ENCODE measurements at regions not wholly inside any gene's neighbourhood (a gene's known extent, or its start where the extent isn't known, plus 50 kb on each side); places are given as distances from the start of the nearest gene placed in this dataset.
A peak's percentile ranks its signal among the peaks of the same experiment; 100 is the strongest.

DNA sequence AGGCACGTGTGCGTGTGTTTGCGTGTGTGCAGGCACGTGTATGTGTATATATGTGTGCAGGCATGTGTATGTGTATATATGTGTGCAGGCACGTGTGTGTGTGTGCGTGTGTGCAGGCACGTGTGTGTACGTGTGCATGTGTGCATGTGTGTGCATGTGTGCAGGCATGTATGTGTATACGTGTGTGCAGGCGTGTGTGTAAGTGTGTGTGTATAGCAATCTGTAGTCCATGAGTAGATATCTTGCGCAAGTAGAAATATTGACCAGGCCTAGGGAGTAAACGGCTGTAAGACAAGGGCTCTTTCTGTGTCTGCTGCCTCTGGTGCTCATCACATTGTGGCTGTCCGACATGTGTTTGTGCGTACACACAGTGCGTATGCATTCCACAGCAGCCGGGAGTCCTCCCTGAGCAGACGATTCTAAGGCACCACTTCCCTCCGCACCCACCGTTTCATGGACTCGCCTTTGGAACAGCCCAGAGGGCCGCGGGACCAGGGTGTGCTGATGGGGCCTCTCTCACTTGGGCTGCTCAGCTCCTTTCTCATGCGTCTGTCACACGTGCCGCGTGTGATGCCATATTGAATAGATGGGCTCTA, 167.6 kb downstream of the ERMARD start:
- POLR2A ChIA-PET (ENCODE audit: partially characterized antibody): no interaction called here
- Histone ChIP-seq H3K27me3 (replicated peaks in 1 of 4; ENCODE audit: control insufficient read depth in 3 of 4, extremely low read depth in 1 of 4, insufficient read depth in 3 of 4, low read length in 3 of 4) (no peaks in the 10 kb centered on the region), H4K8ac (ENCODE audit: extremely low read depth, insufficient read depth, low read length) (no peak overlapping the region), H2BK15ac (ENCODE audit: low read length) (0 out of 2 replicates have a peak overlapping the region, but pooled peaks have one; percentile 99), H2BK20ac (ENCODE audit: low read length) (0 out of 2 replicates have a peak overlapping the region, but pooled peaks have one; percentile 61), H3K36me3 (ENCODE audit: control insufficient read depth in 2 of 4, insufficient read depth in 4 of 4, low read length in 3 of 4) (no peaks in the 10 kb centered on the region; a peak in 1 of 8 replicates), H4K5ac (ENCODE audit: insufficient read length, low read depth, low read length) (no peak overlapping the region), H2BK12ac (ENCODE audit: low read depth, low read length) (peak overlapping the region; percentile 60; the same call in 1 of the 2 replicates), H4K91ac (replicated peaks; ENCODE audit: insufficient read length, low read length) (peak overlapping the region; percentile 89), H3K4me3 (ENCODE audit: extremely low read depth in 1 of 4, insufficient read depth in 2 of 4, low read depth in 3 of 4, low read length in 4 of 4) (no peak overlapping the region), H3K23ac (ENCODE audit: insufficient read length) (no peak overlapping the region), H3K27ac (ENCODE audit: low read depth, low read length) (no peak overlapping the region), H2AK5ac (ENCODE audit: low read depth, low read length) (peak overlapping the region; percentile 65), H3K4me1 (replicated peaks in 1 of 4; ENCODE audit: control insufficient read depth in 3 of 4, insufficient read depth in 4 of 4, low read length in 3 of 4) (no peaks in the 10 kb centered on the region; a peak in 1 of 7 replicates), H3K23me2 (ENCODE audit: low read depth, low read length) (peaks cover 8% of the 10 kb centered on the region; the same call in 1 of the 2 replicates), H4K20me1 (replicated peaks in 1 of 2; ENCODE audit: control insufficient read depth in 1 of 2, insufficient read depth in 2 of 2, low read length in 2 of 2) (peaks cover 0 to 1% of the 10 kb centered on the region in 2 experiments), H3K9me3 (ENCODE audit: insufficient read depth in 2 of 2, low read depth in 1 of 2, low read length in 1 of 2) (peaks cover 0 to 7% of the 10 kb centered on the region in 2 experiments; a peak in 2 of 4 replicates), H3K9ac (replicated peaks in 1 of 4; ENCODE audit: extremely low read depth in 1 of 4, low read depth in 3 of 4, low read length in 3 of 4) (no peak overlapping the region), H2BK120ac (replicated peaks; ENCODE audit: low read depth, low read length) (no peak overlapping the region), H3K4ac (replicated peaks; ENCODE audit: insufficient read length, low read depth, low read length) (peak overlapping the region; percentile 71), H3K79me1 (ENCODE audit: low read depth, low read length) (0 out of 2 replicates have a peak, but pooled peaks cover 2% of the 10 kb centered on the region), H2BK5ac (ENCODE audit: low read depth, low read length) (0 out of 2 replicates have a peak overlapping the region, but pooled peaks have one; percentile 78), H3K14ac (ENCODE audit: insufficient read length) (no peak overlapping the region), H3K79me2 (ENCODE audit: control insufficient read depth in 1 of 2, insufficient read depth in 2 of 2, low read length in 2 of 2) (no peaks in the 10 kb centered on the region), H3K56ac (replicated peaks; ENCODE audit: insufficient read length, low read depth, low read length) (no peak overlapping the region), H3K18ac (ENCODE audit: extremely low read depth, low read length) (no peak overlapping the region), H3K4me2 (ENCODE audit: insufficient read depth in 1 of 2, low read depth in 2 of 2, low read length in 2 of 2) (no peak overlapping the region), H2AFZ (ENCODE audit: low read length) (no peak overlapping the region)
- FAIRE-seq (no peak), DNase-seq (ENCODE audit: low read depth in 1 of 2, low spot score in 2 of 2) (no peak)
- 88% methylated on average over 26 of the region's 26 CpGs; no CpG with 5 or more reads in 1 of the 2 experiments for WGBS, 2 experiments (ENCODE audit: extremely low coverage in 1 of 2, insufficient coverage in 1 of 2, insufficient read length in 1 of 2, insufficient replicate concordance in 2 of 2, low coverage in 1 of 2, low lambda C conversion rate in 2 of 2, missing lambda C conversion rate in 1 of 2)
- CTCF ChIA-PET (ENCODE audit: partially characterized antibody): interaction anchor here (1.2 kb wide), 1 partner anchor 112 kb away, joined by 3 read pairs; no protein-coding TSS in a partner anchor
- TF ChIP-seq EP300 (IDR thresholded peaks at IDR 0.05; ENCODE audit: borderline replicate concordance in 1 of 2, low read depth in 2 of 2, low read length in 2 of 2) (no peak), CBX5 (IDR thresholded peaks at IDR 0.05; ENCODE audit: low read depth, low read length) (no peak), KDM5A (IDR thresholded peaks at IDR 0.05; ENCODE audit: low read length) (no peak), YY1 (IDR thresholded peaks at IDR 0.05; ENCODE audit: low read depth, low read length) (no peak), EGR1 (IDR thresholded peaks at IDR 0.05; ENCODE audit: borderline replicate concordance, low read depth, low read length) (no peak), RFX5 (IDR thresholded peaks at IDR 0.05; ENCODE audit: borderline replicate concordance, low read depth, low read length) (no peak), SAP30 (IDR thresholded peaks at IDR 0.05; ENCODE audit: insufficient read depth, insufficient replicate concordance, low read length) (no peak), SP4 (IDR thresholded peaks at IDR 0.05; ENCODE audit: low read length) (no peak), KDM4A (IDR thresholded peaks at IDR 0.05; ENCODE audit: low read depth, low read length, severe bottlenecking) (no peak), GABPA (IDR thresholded peaks at IDR 0.05; ENCODE audit: borderline replicate concordance, insufficient read depth, low read length) (no peak), POLR2AphosphoS5 (IDR thresholded peaks at IDR 0.05; ENCODE audit: low read depth, low read length) (no peak), POU5F1 (IDR thresholded peaks at IDR 0.05; ENCODE audit: low read depth, low read length) (no peak)
- TF ChIP-seq, protein P1, sequence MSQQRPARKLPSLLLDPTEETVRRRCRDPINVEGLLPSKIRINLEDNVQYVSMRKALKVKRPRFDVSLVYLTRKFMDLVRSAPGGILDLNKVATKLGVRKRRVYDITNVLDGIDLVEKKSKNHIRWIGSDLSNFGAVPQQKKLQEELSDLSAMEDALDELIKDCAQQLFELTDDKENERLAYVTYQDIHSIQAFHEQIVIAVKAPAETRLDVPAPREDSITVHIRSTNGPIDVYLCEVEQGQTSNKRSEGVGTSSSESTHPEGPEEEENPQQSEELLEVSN (IDR thresholded peaks at IDR 0.05): no peak

Data from H1 (cell line).